ENCODE measurements at regions not wholly inside any gene's neighbourhood (a gene's known extent, or its start where the extent isn't known, plus 50 kb on each side); places are given as distances from the start of the nearest gene placed in this dataset.

- TF ChIP-seq CTCF (conservative IDR thresholded peaks at IDR 0.05) (no peak), EZH2 (IDR thresholded peaks at IDR 0.05; ENCODE audit: low read depth) (no peak)
These were observed 181.3 kb downstream of the TMX3 start for GRCh38 chr18:68533641-68534040.
